Parathyroid adenoma (tissue), 2 donors: ENCODE measurements at regions not wholly inside any gene's neighbourhood (a gene's known extent, or its start where the extent isn't known, plus 50 kb on each side); places are given as distances from the start of the nearest gene placed in this dataset.

Experiments used
- H2AFZ ChIP-seq: fragments of 300-600 bp; sonication (generic); one replicate; pipeline ENCODE4 v1.7.0; 2017; ENCODE audit warnings: antibody characterized with exemption, mild to moderate bottlenecking
- H3K27ac ChIP-seq: fragments of 300-600 bp; sonication (generic); one replicate; pipeline ENCODE4 v1.7.0; 2017
- H3K27me3 ChIP-seq: fragments of 300-600 bp; sonication (generic); one replicate; pipeline ENCODE4 v1.7.0; 2017; ENCODE audit warnings: low read length; ENCODE audit not compliant: control insufficient read depth, insufficient read depth
- H3K36me3 ChIP-seq: fragments of 300-600 bp; sonication (generic); one replicate; pipeline ENCODE4 v1.7.0; 2017; ENCODE audit warnings: low read length; ENCODE audit not compliant: control insufficient read depth, insufficient read depth
- H3K4me1 ChIP-seq: fragments of 300-600 bp; sonication (generic); one replicate; pipeline ENCODE4 v1.7.0; 2017; ENCODE audit warnings: control low read depth
- H3K4me2 ChIP-seq: fragments of 300-600 bp; sonication (generic); one replicate; pipeline ENCODE4 v1.7.0; 2017; ENCODE audit warnings: low read length
- H3K4me3 ChIP-seq: fragments of 300-600 bp; sonication (generic); one replicate; pipeline ENCODE4 v1.7.0; 2017; ENCODE audit warnings: low read depth, low read length
- H3K79me2 ChIP-seq: fragments of 300-600 bp; sonication (generic); one replicate; pipeline ENCODE4 v1.7.0; 2017; ENCODE audit warnings: control low read depth
- H3K9ac ChIP-seq: fragments of 300-600 bp; sonication (generic); one replicate; pipeline ENCODE4 v1.7.0; 2017; ENCODE audit warnings: mild to moderate bottlenecking
- H3K9me3 ChIP-seq: fragments of 300-600 bp; sonication (generic); one replicate; pipeline ENCODE4 v1.7.0; 2017; ENCODE audit warnings: low read length; ENCODE audit not compliant: control insufficient read depth
- CTCF ChIP-seq: fragments of 300-600 bp; sonication (generic); IDR thresholded peaks from one replicate; pipeline ENCODE4 v1.7.0; 2017; ENCODE audit warnings: antibody characterized with exemption, mild to moderate bottlenecking
- donor health status: primary hyperparathyroidism.

GRCh38 chr4:158102904-158103303 lies 69.9 kb downstream of the GASK1B start:
- no peaks in the 10 kb centered on the region for H3K36me3 ChIP-seq
- TF ChIP-seq CTCF, result no peak
- H3K9ac ChIP-seq, result no peak overlapping the region
- H3K27ac ChIP-seq, result no peak overlapping the region
- no peaks in the 10 kb centered on the region for H3K79me2 ChIP-seq
- H3K4me2 ChIP-seq, result no peak overlapping the region
- H3K27me3 ChIP-seq, result no peaks in the 10 kb centered on the region
- no peak overlapping the region for H3K4me3 ChIP-seq
- H3K9me3 ChIP-seq, result no peaks in the 10 kb centered on the region
- H3K4me1 ChIP-seq, result no peaks in the 10 kb centered on the region
- no peak overlapping the region for H2AFZ ChIP-seq

GRCh38 chr4:158099686-158100085 lies 73.1 kb downstream of the GASK1B start:
- no peaks in the 10 kb centered on the region for H3K36me3 ChIP-seq
- no peaks in the 10 kb centered on the region for H3K4me1 ChIP-seq
- TF ChIP-seq CTCF, result no peak
- no peaks in the 10 kb centered on the region for H3K27me3 ChIP-seq
- H3K9ac ChIP-seq, result no peak overlapping the region
- no peaks in the 10 kb centered on the region for H3K9me3 ChIP-seq
- H3K4me3 ChIP-seq, result no peak overlapping the region
- no peak overlapping the region for H3K27ac ChIP-seq
- no peaks in the 10 kb centered on the region for H3K79me2 ChIP-seq
- H2AFZ ChIP-seq, result no peak overlapping the region
- H3K4me2 ChIP-seq, result no peak overlapping the region

GRCh38 chr4:158098802-158099201 lies 74.0 kb downstream of the GASK1B start:
- Histone ChIP-seq H3K4me3 (no peak overlapping the region), H3K79me2 (no peaks in the 10 kb centered on the region), H3K9me3 (no peaks in the 10 kb centered on the region), H3K36me3 (no peaks in the 10 kb centered on the region), H3K27me3 (no peaks in the 10 kb centered on the region), H3K4me1 (no peaks in the 10 kb centered on the region), H3K4me2 (no peak overlapping the region), H2AFZ (no peak overlapping the region), H3K27ac (no peak overlapping the region), H3K9ac (no peak overlapping the region)
- no peak for TF ChIP-seq CTCF

DNA sequence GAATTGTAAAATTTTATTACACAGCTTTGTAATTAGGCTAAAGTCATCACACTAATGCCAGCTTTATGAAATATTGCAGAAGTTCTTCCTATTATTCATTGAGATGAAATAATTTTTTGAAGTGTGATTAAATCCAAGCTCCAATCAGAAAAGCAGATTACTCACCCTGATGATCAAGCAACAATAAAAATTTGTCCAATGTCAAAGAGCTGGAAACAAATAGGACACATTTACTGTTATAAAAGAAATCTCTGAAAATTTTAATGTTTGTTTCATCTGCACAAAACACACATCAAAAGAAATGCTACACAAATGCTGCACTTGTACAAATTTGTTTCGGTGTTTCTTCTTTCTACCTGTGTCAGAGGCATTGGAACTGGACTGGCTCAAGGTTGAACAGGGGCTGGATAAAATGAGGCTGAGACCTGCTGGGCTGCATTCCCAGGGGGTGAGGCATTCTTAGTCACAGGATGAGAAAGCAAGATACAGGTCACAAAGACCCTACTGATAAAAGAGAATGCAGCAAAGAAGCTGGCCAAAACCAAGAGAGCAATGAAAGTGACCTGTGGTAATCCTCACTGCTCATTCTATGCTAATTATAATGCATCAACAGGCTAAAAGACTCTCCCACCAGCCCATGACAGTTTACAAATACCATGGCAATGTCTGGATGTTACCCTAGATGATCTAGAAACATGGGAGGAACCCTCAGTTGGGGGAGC lies 78.3 kb downstream of the GASK1B start:
- Histone ChIP-seq H3K9ac (no peak overlapping the region), H3K27ac (no peak overlapping the region)

More for the DNA sequence above, 78.3 kb downstream of the GASK1B start:
- Histone ChIP-seq H3K4me1 (no peaks in the 10 kb centered on the region), H3K4me2 (no peak overlapping the region), H3K36me3 (no peaks in the 10 kb centered on the region), H3K9me3 (no peaks in the 10 kb centered on the region), H3K27me3 (no peaks in the 10 kb centered on the region), H2AFZ (no peak overlapping the region), H3K4me3 (no peak overlapping the region), H3K79me2 (no peaks in the 10 kb centered on the region)
- TF ChIP-seq CTCF, result no peak
